GM23248 (cell line): ENCODE measurements at regions not wholly inside any gene's neighbourhood (a gene's known extent, or its start where the extent isn't known, plus 50 kb on each side); places are given as distances from the start of the nearest gene placed in this dataset.

Source experiments
- EZH2 ChIP-seq: fragments of 200-600 bp; sonication (generic); IDR thresholded peaks from 2 replicates; pipeline ENCODE4 v1.6.1; 2018; ENCODE audit warnings: antibody characterized with exemption, mild to moderate bottlenecking; ENCODE audit not compliant: insufficient read depth, poor library complexity, severe bottlenecking
- EZH2phosphoT487 ChIP-seq: fragments of 200-600 bp; sonication (generic); IDR thresholded peaks from 2 replicates; pipeline ENCODE4 v1.6.1; 2018; ENCODE audit warnings: antibody characterized with exemption, moderate library complexity, mild to moderate bottlenecking, low read depth; ENCODE audit not compliant: insufficient read depth

- TF ChIP-seq EZH2: no peak
- TF ChIP-seq EZH2phosphoT487: no peak
Measured at GRCh38 chr5:86918246-86918645, 300.5 kb downstream of the COX7C start.
